Myocyte (in vitro differentiated cells): ENCODE measurements at regions not wholly inside any gene's neighbourhood (a gene's known extent, or its start where the extent isn't known, plus 50 kb on each side); places are given as distances from the start of the nearest gene placed in this dataset.

Experiments used
- DNase-seq: peaks from one replicate; pipeline ENCODE4 v3.0.0-alpha.2; 2012; ENCODE audit warnings: low read depth

DNA sequence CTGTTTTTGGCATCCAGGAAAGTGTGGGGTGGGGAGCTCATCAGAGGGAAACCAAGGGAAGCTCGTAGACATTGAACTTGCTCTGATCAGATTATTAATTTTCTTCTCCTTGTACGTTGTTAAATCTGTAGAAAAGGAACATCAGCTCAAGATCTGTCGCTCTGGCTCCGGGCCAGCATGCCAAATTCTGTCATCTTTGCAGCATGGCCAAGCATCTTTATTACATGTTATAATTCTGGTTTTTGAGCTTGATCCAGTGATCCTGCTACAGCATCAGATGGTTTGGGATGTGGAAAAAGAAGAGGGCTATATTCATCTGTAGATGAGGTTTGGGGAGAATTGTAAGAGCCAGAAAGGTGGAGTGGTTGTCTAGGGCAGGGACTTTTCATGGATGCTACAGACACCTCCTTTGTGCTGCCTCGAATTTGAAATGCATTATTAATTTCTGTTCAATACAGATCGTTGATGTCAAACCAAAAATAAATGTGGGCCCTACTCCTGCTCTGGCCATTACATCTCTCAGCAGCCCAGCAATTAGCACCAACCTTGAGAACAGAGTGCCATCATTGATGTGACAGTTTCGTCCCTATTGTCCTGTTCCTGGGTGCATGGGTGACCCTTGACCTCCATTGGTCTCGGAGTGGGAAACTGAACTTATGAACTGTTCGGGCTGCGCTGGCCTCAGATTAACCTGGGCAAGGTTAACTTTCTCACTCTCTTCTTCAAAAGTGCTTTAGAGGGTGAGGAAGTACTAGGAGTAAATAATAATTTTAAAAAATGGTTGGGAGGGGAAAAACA lies 250.8 kb downstream of the SOX4 start:
- no peak for DNase-seq

- DNase-seq: peak; percentile 19
These were observed 251.5 kb downstream of the SOX4 start for GRCh38 chr6:21845018-21845417.

DNA sequence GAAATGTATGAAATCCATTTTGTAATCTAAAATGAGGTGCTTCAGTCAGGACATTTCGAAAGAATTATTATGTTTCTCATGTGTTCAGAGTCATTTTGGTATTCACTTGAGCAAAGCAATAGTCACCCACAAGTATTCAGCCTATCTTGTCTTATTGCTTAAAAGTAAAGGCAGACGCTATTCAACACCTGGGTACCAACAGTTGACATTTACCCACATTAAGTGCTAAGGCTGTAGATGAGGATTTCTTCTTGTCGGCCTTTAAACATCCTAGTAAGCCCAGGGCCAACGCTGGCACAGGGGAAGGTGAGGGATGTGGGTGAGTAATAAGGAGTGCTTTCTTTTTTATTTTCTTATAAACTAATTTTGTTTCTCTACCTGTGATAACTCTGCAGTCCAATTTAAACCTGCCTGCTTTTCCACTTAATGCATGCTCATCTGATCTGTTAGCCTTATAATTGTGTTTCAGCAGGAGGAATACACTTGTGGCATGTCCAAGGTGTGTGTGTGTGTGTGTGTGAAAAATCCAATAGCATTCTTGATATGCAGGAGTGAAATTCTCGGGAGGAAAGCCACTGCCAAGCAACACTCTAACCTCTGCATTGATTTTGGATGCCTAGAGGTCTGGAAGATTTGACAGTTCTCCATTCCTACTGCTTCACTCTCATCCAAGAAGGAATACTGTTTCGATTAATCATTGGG lies 252.0 kb downstream of the SOX4 start:
- DNase-seq: no peak

GRCh38 chr6:21846541-21847451 lies 253.2 kb downstream of the SOX4 start:
- DNase-seq: peak; percentile 50

- DNase-seq: peak; percentile 23
These were observed 254.3 kb downstream of the SOX4 start for GRCh38 chr6:21847711-21848480.

GRCh38 chr6:21850691-21851090 lies 257.1 kb downstream of the SOX4 start:
- DNase-seq: no peak

DNA sequence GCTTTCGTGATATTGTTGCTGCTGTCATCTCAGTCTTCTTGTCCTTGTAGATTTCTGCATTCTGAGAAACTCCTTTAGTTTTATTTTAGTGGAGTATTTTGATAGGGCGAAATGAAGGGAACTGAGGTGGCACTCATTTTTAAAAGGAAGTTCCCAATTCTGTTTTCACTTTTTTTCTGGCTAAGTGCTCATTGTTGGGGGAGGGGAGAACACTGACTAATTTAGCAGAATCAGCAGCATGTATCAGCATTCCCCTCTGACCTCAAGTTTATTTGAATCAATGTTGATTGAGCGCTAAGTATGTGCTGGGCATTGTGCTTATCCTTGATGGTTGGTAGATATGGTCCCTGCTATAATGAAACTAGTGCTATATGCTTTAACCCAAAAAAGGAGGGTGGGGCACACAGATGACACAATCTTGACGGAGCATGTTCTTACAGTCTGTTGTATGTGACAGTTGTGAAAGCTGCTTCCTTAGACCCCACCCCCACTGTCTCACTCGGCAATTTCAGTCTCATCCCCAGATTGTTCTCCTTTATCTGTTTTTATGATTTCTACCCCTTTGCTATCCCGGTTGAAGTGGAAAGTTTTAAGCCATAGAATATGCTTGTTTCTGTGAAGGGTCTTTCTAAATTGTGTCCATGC lies 262.4 kb downstream of the SOX4 start:
- DNase-seq: no peak

GRCh38 chr6:21856456-21856825 lies 262.9 kb downstream of the SOX4 start:
- no peak for DNase-seq

- DNase-seq: no peak
These were observed 263.3 kb downstream of the SOX4 start for GRCh38 chr6:21856844-21857243.

- DNase-seq: no peak
These were observed 264.5 kb downstream of the SOX4 start for GRCh38 chr6:21858076-21858475.

- no peak for DNase-seq
These were observed 265.7 kb downstream of the SOX4 start for GRCh38 chr6:21859193-21859735.

GRCh38 chr6:21861942-21862341 lies 268.4 kb downstream of the SOX4 start:
- no peak for DNase-seq

DNA sequence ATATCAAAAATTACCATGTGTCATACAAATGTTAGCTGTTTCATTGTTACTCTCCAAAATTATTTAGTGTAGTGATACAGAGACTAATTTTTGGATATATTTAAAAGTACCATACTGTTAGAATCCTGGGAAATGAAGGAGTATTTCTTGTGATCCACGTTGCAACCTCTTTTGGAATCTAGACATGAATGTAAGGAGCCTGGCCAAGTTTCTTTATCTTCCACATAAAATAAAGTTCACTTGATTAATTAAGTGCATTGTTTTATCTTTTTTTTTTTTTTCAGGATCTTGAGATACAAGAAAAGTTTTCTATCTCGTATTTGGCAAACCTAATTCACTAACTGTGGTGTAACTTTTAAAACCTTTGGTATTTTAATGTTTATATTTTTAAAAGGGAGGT lies 270.7 kb downstream of the SOX4 start:
- DNase-seq: no peak

DNA sequence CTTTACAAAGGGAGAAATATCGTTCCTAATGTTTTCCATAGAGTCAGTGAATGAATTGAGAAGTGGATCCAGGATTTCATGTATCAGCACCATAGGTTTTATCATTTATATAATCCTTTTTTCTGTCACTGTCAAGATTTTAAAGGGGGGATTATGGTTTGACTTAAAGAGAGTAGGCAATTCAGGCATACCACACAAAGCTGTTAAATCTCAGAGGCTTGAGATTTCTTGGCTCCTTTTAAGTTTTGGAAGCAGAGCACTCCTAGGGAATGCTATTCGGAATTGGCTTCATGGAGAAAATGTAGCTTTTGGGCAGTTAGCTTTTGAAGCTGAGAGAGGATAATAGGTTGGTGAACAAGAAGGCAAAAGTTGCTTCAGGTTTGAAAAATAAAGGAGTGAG lies 274.7 kb downstream of the SOX4 start:
- DNase-seq: no peak

GRCh38 chr6:21869085-21869771 lies 275.7 kb downstream of the SOX4 start:
- no peak for DNase-seq

DNA sequence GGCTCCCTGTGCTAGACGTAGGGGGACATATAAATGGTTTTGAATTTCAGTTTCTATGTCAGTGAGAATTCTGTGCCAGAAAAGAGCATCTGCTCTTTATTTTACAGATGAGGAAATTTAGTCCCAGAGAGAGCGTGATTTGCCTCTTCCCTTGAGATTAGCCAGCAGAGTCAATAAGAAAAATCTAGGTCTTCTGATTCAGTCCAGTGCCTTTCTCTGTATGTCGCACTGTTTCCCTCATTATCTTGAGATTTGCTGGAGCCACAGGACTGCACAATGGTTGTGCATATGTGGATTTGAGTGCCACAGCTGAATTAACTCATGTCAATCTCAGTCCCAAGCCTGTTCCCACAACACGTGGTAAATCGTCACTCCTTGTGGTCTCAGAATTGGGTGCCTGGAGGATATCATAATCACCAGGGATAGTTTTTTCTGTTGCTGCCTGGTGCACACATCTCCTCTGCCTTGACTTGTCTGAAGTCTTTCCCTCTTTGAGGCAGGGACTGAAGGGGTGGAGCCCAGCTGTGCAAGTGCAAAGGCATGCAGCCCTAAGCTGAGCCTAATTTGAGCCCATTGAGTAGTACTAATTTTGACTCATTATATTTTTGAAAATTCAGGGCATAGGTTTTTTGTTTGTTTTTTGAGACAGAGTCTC lies 276.7 kb downstream of the SOX4 start:
- peak; percentile 48 for DNase-seq

GRCh38 chr6:21871831-21872230 lies 278.3 kb downstream of the SOX4 start:
- DNase-seq: no peak

DNA sequence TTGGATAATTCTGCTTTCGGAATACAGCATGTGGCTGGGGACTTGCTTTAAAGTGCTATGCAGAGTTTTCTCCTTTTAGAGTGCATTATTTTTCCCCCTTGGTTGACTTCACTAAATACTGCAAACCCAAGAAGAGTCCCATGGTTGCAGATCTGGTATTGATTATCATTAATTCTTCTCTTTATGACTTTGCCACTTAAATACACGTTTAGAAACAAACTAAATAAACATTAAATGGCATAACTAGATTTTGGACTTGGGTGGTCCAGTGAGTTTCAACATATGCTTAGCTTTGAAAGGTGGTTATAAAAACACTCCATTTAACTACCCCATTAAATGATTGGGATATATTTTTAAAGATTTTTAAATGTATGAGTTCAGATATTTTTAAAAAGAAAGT lies 279.2 kb downstream of the SOX4 start:
- DNase-seq: no peak

GRCh38 chr6:21873562-21873961 lies 280.0 kb downstream of the SOX4 start:
- peak; percentile 53 for DNase-seq
